K562 (cell line): ENCODE measurements at regions not wholly inside any gene's neighbourhood (a gene's known extent, or its start where the extent isn't known, plus 50 kb on each side); places are given as distances from the start of the nearest gene placed in this dataset.

Experiments used
- ATAC-seq: fragments of 200-7000 bp; cut with Tn5 transposase; 3 replicates; pipeline ENCODE4 v1.9.1; 2020; ENCODE audit warnings: moderate library complexity
- BruUV-seq: library from RNA; stranded (reverse); fragments of 400-500 nt; replicated peaks from 2 replicates; lab custom pipeline; 2021; lab: Mats Ljungman, UMichigan
- CTCF ChIA-PET: fragments of 300-600 bp; formaldehyde crosslinking; extraction: SDS; loops from one replicate; lab custom pipeline; 2021; ENCODE audit warnings: low intra/inter-chr PET ratio; lab: Yijun Ruan, JAX
- POLR2A ChIA-PET: fragments of 300-600, 350-650 bp; sonication (Branson Sonifier 250); formaldehyde crosslinking; extraction: SDS; loops from one replicate; lab custom pipeline; 2021; ENCODE audit warnings: antibody characterized with exemption, inconsistent platforms; lab: Yijun Ruan, JAX
- DNase-seq, 4 experiments: peaks; one replicate each; pipeline versions ENCODE4 v3.0.0 to v3.0.0-alpha.2; 2011 to 2018; ENCODE audit warnings: low spot score in 3 of 4, mixed read lengths in 3 of 4; ENCODE audit errors: extremely low read depth in 1 of 4
- FAIRE-seq: peaks from 2 replicates; lab custom pipeline; 2011; peaks lifted over from hg19 to GRCh38; lab: Jason Lieb, UNC
- H2AFZ ChIP-seq: 2 replicates; pipeline ENCODE4 v1.6.0; 2011; ENCODE audit warnings: low read depth, low read length, control low read depth, inconsistent platforms
- H3K27ac ChIP-seq: fragments of 200-600 bp; 3 replicates; pipeline ENCODE4 v1.8.0; 2011; ENCODE audit warnings: low read depth, mild to moderate bottlenecking, control low read depth, inconsistent platforms, low read length, moderate library complexity, mixed read lengths; ENCODE audit errors: extremely low read depth
- H3K27me3 ChIP-seq, 2 experiments: fragments of 300-600 bp in 1 of 2; 2 replicates in 1 of 2; 3 replicates in 1 of 2; pipeline versions ENCODE4 v1.6.0 to v1.8.0; 2011; ENCODE audit warnings: inconsistent platforms in 2 of 2, low read length in 2 of 2, mild to moderate bottlenecking in 1 of 2, mixed read lengths in 1 of 2, moderate library complexity in 1 of 2; ENCODE audit not compliant: control insufficient read depth in 2 of 2, insufficient read depth in 2 of 2
- H3K36me3 ChIP-seq: fragments of 300-600 bp; 3 replicates; pipeline ENCODE4 v1.8.0; 2011; ENCODE audit warnings: mild to moderate bottlenecking, low read length, inconsistent platforms; ENCODE audit not compliant: control insufficient read depth, insufficient read depth
- H3K4me1 ChIP-seq, 2 experiments: fragments of 200-600 bp in 1 of 2; replicated peaks in 1 of 2; 2 replicates in 1 of 2; 3 replicates in 1 of 2; pipeline versions ENCODE4 v1.5.1 to v1.8.0; 2011; ENCODE audit warnings: inconsistent platforms in 2 of 2, low read length in 2 of 2, mild to moderate bottlenecking in 1 of 2, mixed read lengths in 1 of 2, moderate library complexity in 1 of 2; ENCODE audit not compliant: control insufficient read depth in 2 of 2, insufficient read depth in 2 of 2
- H3K4me2 ChIP-seq: 2 replicates; pipeline ENCODE4 v1.6.1; 2011; ENCODE audit warnings: low read length, control low read depth, inconsistent platforms, mixed read lengths; ENCODE audit not compliant: insufficient read depth
- H3K4me3 ChIP-seq: fragments of 200-600 bp; sonication (generic), shearing (Covaris generic); 2 replicates; pipeline ENCODE4 v1.5.1; 2016; ENCODE audit warnings: control low read depth, inconsistent platforms
- H3K79me2 ChIP-seq: fragments of 200-600 bp; 3 replicates; pipeline ENCODE4 v1.8.0; 2011; ENCODE audit warnings: low read length, inconsistent platforms; ENCODE audit not compliant: control insufficient read depth, insufficient read depth
- H3K9ac ChIP-seq, 2 experiments: 2 replicates each; pipeline versions ENCODE4 v1.6.0 to v1.6.1; 2011; ENCODE audit warnings: low read depth in 2 of 2, low read length in 2 of 2, control low read depth in 1 of 2, inconsistent platforms in 1 of 2, mild to moderate bottlenecking in 1 of 2, mixed read lengths in 1 of 2; ENCODE audit not compliant: insufficient read depth in 1 of 2
- H3K9me1 ChIP-seq: one replicate; pipeline ENCODE4 v1.6.0; 2011; ENCODE audit warnings: inconsistent platforms, mild to moderate bottlenecking, low read length, moderate library complexity; ENCODE audit not compliant: control insufficient read depth, insufficient read depth
- H3K9me3 ChIP-seq: replicated peaks from 2 replicates; pipeline ENCODE4 v1.5.1; 2011; ENCODE audit warnings: low read depth, low read length, inconsistent platforms; ENCODE audit not compliant: control insufficient read depth, insufficient read depth
- H4K20me1 ChIP-seq: replicated peaks from 2 replicates; pipeline ENCODE4 v1.6.1; 2011; ENCODE audit warnings: low read length, inconsistent platforms, mixed read lengths; ENCODE audit not compliant: control insufficient read depth, insufficient read depth
- BRD9 ChIP-seq: fragments of 450-650 bp; IDR thresholded peaks from 2 replicates; pipeline ENCODE4 v1.6.1; 2018; ENCODE audit warnings: low read depth; ENCODE audit not compliant: partially characterized antibody
- EWSR1 ChIP-seq: fragments of 450-650 bp; IDR thresholded peaks from 2 replicates; pipeline ENCODE4 v1.6.1; 2018; ENCODE audit warnings: borderline replicate concordance, mild to moderate bottlenecking, low read depth, moderate library complexity; ENCODE audit not compliant: partially characterized antibody
- FOXK1 ChIP-seq: sonication (generic); formaldehyde crosslinking; IDR thresholded peaks from 2 replicates; pipeline ENCODE4 v1.8.0; 2022; ENCODE audit warnings: missing genetic modification reagents, mild to moderate bottlenecking, borderline replicate concordance
- MBD1 ChIP-seq: fragments of 250-450 bp; sonication (Bioruptor Pico); IDR thresholded peaks from 2 replicates; pipeline ENCODE4 v1.8.0; 2022; ENCODE audit warnings: inconsistent platforms
- NEUROD1 ChIP-seq: fragments of 150-350 bp; IDR thresholded peaks from 2 replicates; pipeline ENCODE4 v1.6.1; 2014; ENCODE audit warnings: borderline replicate concordance, low read length, low read depth; ENCODE audit not compliant: partially characterized antibody
- SP1 ChIP-seq: sonication (generic); formaldehyde crosslinking; IDR thresholded peaks from 2 replicates; pipeline ENCODE4 v1.8.1; 2022; ENCODE audit warnings: mild to moderate bottlenecking, missing genetic modification reagents
- XRCC5 ChIP-seq: fragments of 200-400 bp; formaldehyde crosslinking; IDR thresholded peaks from 2 replicates; pipeline ENCODE4 v1.6.1; 2017; ENCODE audit warnings: low read depth, mild to moderate bottlenecking, low read length
- ZNF134 ChIP-seq: fragments of 250-450 bp; sonication (Bioruptor Pico); conservative IDR thresholded peaks from 2 replicates; pipeline ENCODE4 v1.4.0; 2020
- ZNF384 ChIP-seq: IDR thresholded peaks from 2 replicates; pipeline ENCODE4 v1.6.1; 2012; ENCODE audit warnings: low read depth, low read length, improper control_type of control experiment
- ZNF511 ChIP-seq: sonication (generic); formaldehyde crosslinking; IDR thresholded peaks from 2 replicates; pipeline ENCODE4 v1.8.0; 2022; ENCODE audit warnings: mild to moderate bottlenecking, missing genetic modification reagents
- WGBS: fragments of 100-300 bp; shearing (Covaris generic); methylation state at CpG from one replicate; pipeline ENCODE4 v1.1.6; 2016; ENCODE audit warnings: low coverage, mixed read lengths; ENCODE audit not compliant: insufficient coverage; ENCODE audit errors: missing lambda C conversion rate; 5-methylcytosine and 5-hydroxymethylcytosine counted together
- in situ Hi-C: fragments of 300-500 bp; cut with MboI; formaldehyde crosslinking; loops from 4 replicates; pipeline ENCODE4 v1.15.0; 2018; ENCODE audit warnings: inconsistent platforms, mixed read lengths
- intact Hi-C: fragments of 100-400 bp; cut with micrococcal nuclease; formaldehyde crosslinking; loops from 2 replicates; pipeline ENCODE4 v1.14.2; 2022
- TF ChIP-seq, protein P1 (sequence below): fragments of 250-450 bp; sonication (Bioruptor Pico); IDR thresholded peaks from 2 replicates; pipeline ENCODE4 v1.4.0; 2020
- TF ChIP-seq, protein P2 (sequence below): fragments of 250-450 bp; sonication (Bioruptor Pico); IDR thresholded peaks from 2 replicates; pipeline ENCODE4 v1.9.0; 2021; ENCODE audit warnings: mild to moderate bottlenecking

DNA sequence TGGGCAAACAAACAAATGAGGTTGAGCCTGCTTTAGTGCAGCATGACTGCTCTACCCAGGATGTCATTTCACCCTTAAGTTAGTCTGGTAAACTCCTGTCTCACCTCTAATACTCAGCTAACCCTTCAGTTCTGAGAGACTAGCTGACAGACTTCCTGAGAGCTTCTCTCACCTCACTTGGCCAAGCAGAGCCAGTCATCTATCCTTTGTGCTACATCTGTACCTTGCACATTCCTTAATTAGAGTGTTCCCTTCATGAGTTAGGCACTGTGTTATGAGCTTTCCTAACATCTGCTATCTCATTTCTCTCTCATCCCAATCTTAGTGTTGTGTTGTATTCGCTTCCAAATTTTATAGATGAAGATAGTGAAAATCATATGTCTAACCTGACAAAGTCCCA lies 220.1 kb upstream of the PIK3C3 start (continued):
- TF ChIP-seq, protein P1, sequence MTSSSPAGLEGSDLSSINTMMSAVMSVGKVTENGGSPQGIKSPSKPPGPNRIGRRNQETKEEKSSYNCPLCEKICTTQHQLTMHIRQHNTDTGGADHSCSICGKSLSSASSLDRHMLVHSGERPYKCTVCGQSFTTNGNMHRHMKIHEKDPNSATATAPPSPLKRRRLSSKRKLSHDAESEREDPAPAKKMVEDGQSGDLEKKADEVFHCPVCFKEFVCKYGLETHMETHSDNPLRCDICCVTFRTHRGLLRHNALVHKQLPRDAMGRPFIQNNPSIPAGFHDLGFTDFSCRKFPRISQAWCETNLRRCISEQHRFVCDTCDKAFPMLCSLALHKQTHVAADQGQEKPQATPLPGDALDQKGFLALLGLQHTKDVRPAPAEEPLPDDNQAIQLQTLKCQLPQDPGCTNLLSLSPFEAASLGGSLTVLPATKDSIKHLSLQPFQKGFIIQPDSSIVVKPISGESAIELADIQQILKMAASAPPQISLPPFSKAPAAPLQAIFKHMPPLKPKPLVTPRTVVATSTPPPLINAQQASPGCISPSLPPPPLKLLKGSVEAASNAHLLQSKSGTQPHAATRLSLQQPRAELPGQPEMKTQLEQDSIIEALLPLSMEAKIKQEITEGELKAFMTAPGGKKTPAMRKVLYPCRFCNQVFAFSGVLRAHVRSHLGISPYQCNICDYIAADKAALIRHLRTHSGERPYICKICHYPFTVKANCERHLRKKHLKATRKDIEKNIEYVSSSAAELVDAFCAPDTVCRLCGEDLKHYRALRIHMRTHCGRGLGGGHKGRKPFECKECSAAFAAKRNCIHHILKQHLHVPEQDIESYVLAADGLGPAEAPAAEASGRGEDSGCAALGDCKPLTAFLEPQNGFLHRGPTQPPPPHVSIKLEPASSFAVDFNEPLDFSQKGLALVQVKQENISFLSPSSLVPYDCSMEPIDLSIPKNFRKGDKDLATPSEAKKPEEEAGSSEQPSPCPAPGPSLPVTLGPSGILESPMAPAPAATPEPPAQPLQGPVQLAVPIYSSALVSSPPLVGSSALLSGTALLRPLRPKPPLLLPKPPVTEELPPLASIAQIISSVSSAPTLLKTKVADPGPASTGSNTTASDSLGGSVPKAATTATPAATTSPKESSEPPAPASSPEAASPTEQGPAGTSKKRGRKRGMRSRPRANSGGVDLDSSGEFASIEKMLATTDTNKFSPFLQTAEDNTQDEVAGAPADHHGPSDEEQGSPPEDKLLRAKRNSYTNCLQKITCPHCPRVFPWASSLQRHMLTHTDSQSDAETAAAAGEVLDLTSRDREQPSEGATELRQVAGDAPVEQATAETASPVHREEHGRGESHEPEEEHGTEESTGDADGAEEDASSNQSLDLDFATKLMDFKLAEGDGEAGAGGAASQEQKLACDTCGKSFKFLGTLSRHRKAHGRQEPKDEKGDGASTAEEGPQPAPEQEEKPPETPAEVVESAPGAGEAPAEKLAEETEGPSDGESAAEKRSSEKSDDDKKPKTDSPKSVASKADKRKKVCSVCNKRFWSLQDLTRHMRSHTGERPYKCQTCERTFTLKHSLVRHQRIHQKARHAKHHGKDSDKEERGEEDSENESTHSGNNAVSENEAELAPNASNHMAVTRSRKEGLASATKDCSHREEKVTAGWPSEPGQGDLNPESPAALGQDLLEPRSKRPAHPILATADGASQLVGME (CRISPR knock-in tag), result no peak

DNA sequence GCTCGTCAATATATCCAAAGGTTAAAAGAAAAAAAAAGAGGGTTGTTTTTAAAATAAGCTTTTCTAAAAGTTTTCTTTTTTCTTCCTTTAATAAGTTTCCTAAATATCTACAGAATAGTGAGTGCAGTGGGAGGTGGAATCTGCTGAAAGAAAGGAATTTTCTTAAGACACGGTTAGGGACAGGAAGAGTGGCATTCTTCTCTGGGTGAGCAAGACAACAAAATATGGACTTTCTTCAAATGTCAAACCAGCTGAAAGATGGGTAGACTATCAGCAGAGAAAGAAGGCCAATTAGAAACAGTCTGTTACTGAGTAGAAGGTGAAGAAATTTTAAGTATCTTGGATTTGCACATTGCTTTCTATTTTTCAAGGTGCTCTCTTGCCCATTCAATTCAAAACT lies 222.7 kb upstream of the PIK3C3 start:
- DNase-seq (no peak), FAIRE-seq (no peak), ATAC-seq (no peak)
- CTCF ChIA-PET, result no interaction called here
- no peaks in the 10 kb centered on the region; the same call in 1 of the 2 replicates for H3K9me3 ChIP-seq
- H2AFZ ChIP-seq, result no peak overlapping the region
- BruUV-seq, result no TSS peak
- H3K79me2 ChIP-seq, result no peaks in the 10 kb centered on the region
- WGBS, result 0% methylated on average over 2 of the region's 2 CpGs
- in situ Hi-C loops, result no loop called here
- H3K4me1 ChIP-seq, result no peaks in the 10 kb centered on the region
- no peak overlapping the region for H3K9ac ChIP-seq
- no peak overlapping the region for H3K4me2 ChIP-seq
- no peaks in the 10 kb centered on the region for H3K27me3 ChIP-seq
- H3K4me3 ChIP-seq, result no peak overlapping the region
- H4K20me1 ChIP-seq, result no peaks in the 10 kb centered on the region
- intact Hi-C loops, result no loop called here
- POLR2A ChIA-PET, result no interaction called here
- no peak overlapping the region for H3K27ac ChIP-seq
- no peaks in the 10 kb centered on the region for H3K36me3 ChIP-seq
- no peaks in the 10 kb centered on the region for H3K9me1 ChIP-seq
- no peak for TF ChIP-seq XRCC5
- TF ChIP-seq EWSR1, result no peak
- TF ChIP-seq NEUROD1, result no peak
- TF ChIP-seq, protein P2, sequence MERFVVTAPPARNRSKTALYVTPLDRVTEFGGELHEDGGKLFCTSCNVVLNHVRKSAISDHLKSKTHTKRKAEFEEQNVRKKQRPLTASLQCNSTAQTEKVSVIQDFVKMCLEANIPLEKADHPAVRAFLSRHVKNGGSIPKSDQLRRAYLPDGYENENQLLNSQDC (CRISPR knock-in tag), result no peak
- TF ChIP-seq ZNF511 (CRISPR knock-in tag), result no peak
- TF ChIP-seq FOXK1 (CRISPR knock-in tag), result no peak
- TF ChIP-seq ZNF384, result no peak
- TF ChIP-seq ZNF134 (CRISPR knock-in tag), result no peak
- TF ChIP-seq BRD9, result no peak
- TF ChIP-seq MBD1, result no peak
- no peak for TF ChIP-seq SP1 (CRISPR knock-in tag)
